Stomach (tissue), 8 donors: ENCODE measurements at regions not wholly inside any gene's neighbourhood (a gene's known extent, or its start where the extent isn't known, plus 50 kb on each side); places are given as distances from the start of the nearest gene placed in this dataset.

ENCODE experiments used
- DNase-seq, 2 donors: peaks; one replicate each; pipeline versions ENCODE4 v3.0.0 to v3.0.0-alpha.2; 2013 to 2019
- H3K27ac ChIP-seq, 5 donors: fragments of 200-600 bp in 4 of 5; sonication (generic) in 4 of 5; one replicate each; pipeline ENCODE4 v1.5.1; 2013 to 2019; ENCODE audit warnings: mild to moderate bottlenecking in 1 of 5, moderate library complexity in 1 of 5
- H3K27me3 ChIP-seq, 3 donors: fragments of 200-600 bp; sonication (generic); one replicate each; pipeline ENCODE4 v1.5.1; 2017 to 2019; ENCODE audit warnings: mixed run types in 1 of 3
- H3K36me3 ChIP-seq, 4 donors: fragments of 200-600 bp; sonication (generic); 1 replicate in 3 of 4; 2 replicates in 1 of 4; pipeline ENCODE4 v1.5.1; 2016 to 2019
- H3K4me1 ChIP-seq, 4 donors: fragments of 200-600 bp; sonication (generic); one replicate each; pipeline ENCODE4 v1.5.1; 2016 to 2019
- H3K4me3 ChIP-seq, 4 donors: fragments of 200-600 bp; sonication (generic) in 3 of 4; one replicate each; pipeline ENCODE4 v1.5.1; 2016 to 2019; ENCODE audit warnings: mild to moderate bottlenecking in 1 of 4
- H3K9me3 ChIP-seq, 4 donors: fragments of 200-600 bp; sonication (generic); one replicate each; pipeline ENCODE4 v1.5.1; 2016 to 2019
- EP300 ChIP-seq: sonication (generic); formaldehyde crosslinking; IDR thresholded peaks from one replicate; pipeline ENCODE4 v1.6.1; 2017; ENCODE audit warnings: antibody characterized with exemption
- POLR2A ChIP-seq, 4 donors: fragments of 450-650 bp; IDR thresholded peaks; one replicate each; pipeline ENCODE4 v1.6.1; 2016; ENCODE audit warnings: antibody characterized with exemption in 4 of 4, control low read depth in 2 of 4, mild to moderate bottlenecking in 1 of 4, moderate library complexity in 1 of 4
- POLR2AphosphoS5 ChIP-seq, 3 donors: sonication (generic); formaldehyde crosslinking; IDR thresholded peaks; one replicate each; pipeline ENCODE4 v1.6.1; 2016; ENCODE audit warnings: antibody characterized with exemption in 3 of 3
- WGBS, 5 donors: extraction: QIAGEN DNeasy Blood & Tissue Kit in 3 of 5; methylation state at CpG; one replicate each; pipeline versions ENCODE4 v1.1.5 to v1.1.7; 2013 to 2018; 5-methylcytosine and 5-hydroxymethylcytosine counted together
- intact Hi-C: fragments of 100-400 bp; cut with DNase I; formaldehyde crosslinking; loops from one replicate; pipeline ENCODE4 v1.15.1; 2023; ENCODE audit warnings: low total_unique reads
- TF ChIP-seq, protein P1 (sequence below), 7 experiments: fragments of 450-650 bp in 4 of 7; fragments of 200-600 bp in 3 of 7; sonication (generic) in 3 of 7; IDR thresholded peaks; one replicate each; pipeline ENCODE4 v1.5.1; 2016 to 2019; ENCODE audit warnings: antibody characterized with exemption in 7 of 7, control low read depth in 2 of 7, mild to moderate bottlenecking in 1 of 7
- donor health status: healthy with polysubstance abuse.
- donor health status: Bipolar disorder and iron deficiency.
- donor health status: healthy.

DNA sequence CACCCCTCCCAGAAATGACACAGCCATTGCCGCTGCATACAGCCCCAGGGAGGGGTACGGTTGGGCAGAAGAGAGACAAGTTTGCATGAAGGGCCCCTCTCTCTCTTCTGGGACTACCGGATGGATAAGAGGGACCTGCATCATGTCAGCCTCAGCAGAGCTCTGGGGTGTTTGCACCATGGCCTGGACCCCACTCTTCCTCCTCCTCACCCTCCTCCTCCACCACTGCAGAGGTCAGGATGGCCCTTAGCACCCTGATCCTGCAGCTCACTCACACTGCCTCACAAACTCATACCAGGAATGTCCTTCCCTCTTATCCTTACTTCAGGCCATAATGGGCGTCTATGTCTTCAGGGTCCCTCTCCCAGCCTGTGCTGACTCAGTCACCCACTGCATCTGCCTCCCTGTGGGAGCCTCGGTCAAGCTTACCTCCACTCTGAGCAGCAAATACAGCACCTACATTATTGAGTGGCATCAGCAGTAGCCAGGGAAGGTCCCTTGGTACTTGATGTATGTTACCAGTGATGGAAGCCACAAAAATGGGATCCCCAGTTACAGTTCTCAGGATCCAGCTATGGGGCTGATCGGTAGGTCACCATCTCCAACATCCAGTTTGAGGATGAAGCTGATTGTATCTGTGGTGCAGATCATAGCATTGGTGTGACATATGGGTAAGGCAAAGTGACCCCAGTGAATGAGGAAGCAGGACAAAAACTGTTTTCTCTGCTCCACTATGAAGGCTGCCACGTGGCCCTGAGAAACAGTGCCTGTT lies 62.2 kb upstream of the VPREB1 start:
- H3K27me3 ChIP-seq, result peaks cover 0 to 81% (median 8%) of the 10 kb centered on the region in 3 donors
- WGBS, 5 donors, result 75 to 81% (median 80%) methylated on average over 7 of the region's 7 CpGs
- H3K36me3 ChIP-seq, result no peaks in the 10 kb centered on the region
- no peak overlapping the region for H3K4me3 ChIP-seq
- H3K9me3 ChIP-seq, result no peaks in the 10 kb centered on the region
- no peak for TF ChIP-seq EP300
- TF ChIP-seq POLR2A (IDR thresholded peaks at IDR 0.05), result no peak
- intact Hi-C loops, result no loop called here
- H3K27ac ChIP-seq, result peak overlapping the region in 1 of 5 donors; percentile 3
- no peaks in the 10 kb centered on the region for H3K4me1 ChIP-seq
- DNase-seq, result no peak

DNA sequence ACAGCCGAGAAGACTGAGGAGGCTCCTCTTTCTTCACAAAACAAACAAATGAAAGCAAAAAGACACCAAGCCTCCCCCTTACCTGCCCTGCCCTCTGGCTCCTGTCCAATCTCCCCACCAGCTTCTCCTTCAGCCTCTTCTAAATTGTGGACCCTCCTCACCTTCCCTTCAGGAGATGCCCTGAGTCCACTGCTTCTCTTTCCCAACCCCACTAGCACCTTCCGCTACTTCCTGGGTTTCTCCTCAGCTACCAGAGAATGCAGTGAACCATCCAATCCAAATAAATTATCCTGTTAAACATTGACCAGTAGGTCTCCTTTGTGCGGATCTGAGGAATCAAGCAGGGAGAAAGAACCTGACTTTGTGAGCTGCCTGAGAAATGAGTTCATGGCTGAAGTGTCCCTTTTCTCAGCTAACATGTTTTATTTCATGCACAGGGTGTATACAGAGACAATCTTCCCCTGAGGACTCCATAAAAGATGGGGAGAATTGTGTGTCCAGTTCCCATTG lies 63.2 kb upstream of the VPREB1 start:
- peaks cover 0 to 83% (median 8%) of the 10 kb centered on the region in 3 donors for H3K27me3 ChIP-seq
- intact Hi-C loops, result no loop called here
- 28 to 51% (median 41%) methylated on average over 3 of the region's 3 CpGs for WGBS, 5 donors
- DNase-seq, result peak in 1 of 2 donors; percentile 41
- H3K4me1 ChIP-seq, result no peaks in the 10 kb centered on the region
- TF ChIP-seq, protein P1, sequence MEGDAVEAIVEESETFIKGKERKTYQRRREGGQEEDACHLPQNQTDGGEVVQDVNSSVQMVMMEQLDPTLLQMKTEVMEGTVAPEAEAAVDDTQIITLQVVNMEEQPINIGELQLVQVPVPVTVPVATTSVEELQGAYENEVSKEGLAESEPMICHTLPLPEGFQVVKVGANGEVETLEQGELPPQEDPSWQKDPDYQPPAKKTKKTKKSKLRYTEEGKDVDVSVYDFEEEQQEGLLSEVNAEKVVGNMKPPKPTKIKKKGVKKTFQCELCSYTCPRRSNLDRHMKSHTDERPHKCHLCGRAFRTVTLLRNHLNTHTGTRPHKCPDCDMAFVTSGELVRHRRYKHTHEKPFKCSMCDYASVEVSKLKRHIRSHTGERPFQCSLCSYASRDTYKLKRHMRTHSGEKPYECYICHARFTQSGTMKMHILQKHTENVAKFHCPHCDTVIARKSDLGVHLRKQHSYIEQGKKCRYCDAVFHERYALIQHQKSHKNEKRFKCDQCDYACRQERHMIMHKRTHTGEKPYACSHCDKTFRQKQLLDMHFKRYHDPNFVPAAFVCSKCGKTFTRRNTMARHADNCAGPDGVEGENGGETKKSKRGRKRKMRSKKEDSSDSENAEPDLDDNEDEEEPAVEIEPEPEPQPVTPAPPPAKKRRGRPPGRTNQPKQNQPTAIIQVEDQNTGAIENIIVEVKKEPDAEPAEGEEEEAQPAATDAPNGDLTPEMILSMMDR (IDR thresholded peaks at IDR 0.05), result no peak
- no peak for TF ChIP-seq POLR2AphosphoS5 (IDR thresholded peaks at IDR 0.05)
- TF ChIP-seq POLR2A (IDR thresholded peaks at IDR 0.05), result no peak
- TF ChIP-seq EP300, result no peak
- no peak overlapping the region for H3K27ac ChIP-seq
- no peaks in the 10 kb centered on the region for H3K9me3 ChIP-seq
- no peaks in the 10 kb centered on the region for H3K36me3 ChIP-seq
- no peak overlapping the region for H3K4me3 ChIP-seq

DNA sequence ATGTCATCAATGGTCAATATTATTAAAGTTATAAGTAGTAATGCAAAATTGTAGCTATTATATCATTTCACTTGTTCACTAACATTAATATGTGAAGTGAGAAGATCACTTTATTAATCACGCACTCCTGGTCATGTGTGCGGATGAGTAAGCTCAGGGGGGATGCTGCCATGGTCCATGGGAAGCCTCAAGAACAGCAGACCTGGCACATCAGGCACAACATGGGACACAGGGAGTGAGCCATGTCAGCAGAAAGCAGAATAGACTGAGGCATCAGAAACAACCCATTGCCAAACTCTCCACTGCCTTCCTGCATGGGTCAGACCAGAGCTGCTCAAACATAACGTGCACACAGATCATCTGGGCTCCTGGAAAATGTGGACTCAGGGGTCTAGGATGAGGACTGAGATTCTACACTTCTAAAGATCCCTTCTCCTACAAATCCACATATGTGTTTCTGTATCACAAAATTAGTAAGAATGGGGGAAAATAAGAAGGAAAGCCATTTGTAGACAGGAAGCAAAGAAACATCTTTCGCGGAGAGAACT lies 63.8 kb upstream of the VPREB1 start:
- TF ChIP-seq, protein P1 (IDR thresholded peaks at IDR 0.05), result no peak
- TF ChIP-seq POLR2AphosphoS5 (IDR thresholded peaks at IDR 0.05), result no peak
- TF ChIP-seq EP300, result no peak
- TF ChIP-seq POLR2A (IDR thresholded peaks at IDR 0.05), result no peak
- Histone ChIP-seq H3K27ac (no peak overlapping the region), H3K4me3 (no peak overlapping the region), H3K27me3 (peaks cover 0 to 77% (median 8%) of the 10 kb centered on the region in 3 donors), H3K4me1 (no peaks in the 10 kb centered on the region), H3K36me3 (no peaks in the 10 kb centered on the region), H3K9me3 (no peaks in the 10 kb centered on the region)
- 70 to 80% (median 73%) methylated on average over 5 of the region's 5 CpGs for WGBS, 5 donors
- intact Hi-C loops, result no loop called here
- DNase-seq, result no peak

DNA sequence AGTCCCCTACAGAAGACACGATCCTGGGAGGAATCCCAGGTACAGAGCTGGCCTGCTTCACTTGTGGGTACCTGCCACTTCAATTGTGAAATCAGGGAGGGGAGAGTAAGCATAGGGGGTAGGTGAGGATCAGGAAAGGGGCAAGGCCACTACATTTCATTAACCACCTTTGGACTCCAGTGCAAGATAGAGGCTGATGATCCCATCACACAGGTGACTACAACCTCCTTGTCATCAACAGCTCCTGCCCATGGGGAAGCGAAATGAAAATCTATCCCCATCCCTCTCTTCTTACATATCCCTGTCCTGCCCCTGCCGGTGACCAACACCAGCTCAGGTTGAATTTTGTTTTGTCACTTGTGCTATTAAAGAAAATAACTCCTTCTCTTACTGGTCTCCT lies 64.7 kb upstream of the VPREB1 start:
- H3K27ac ChIP-seq, result no peak overlapping the region
- H3K9me3 ChIP-seq, result no peaks in the 10 kb centered on the region
- peaks cover 0 to 68% (median 8%) of the 10 kb centered on the region in 3 donors for H3K27me3 ChIP-seq
- DNase-seq, result no peak
- no peak overlapping the region for H3K4me3 ChIP-seq
- TF ChIP-seq, protein P1 (IDR thresholded peaks at IDR 0.05), result no peak
- TF ChIP-seq POLR2A (IDR thresholded peaks at IDR 0.05) (no peak), EP300 (no peak), POLR2AphosphoS5 (IDR thresholded peaks at IDR 0.05) (no peak)
- WGBS, 5 donors, result 64 to 84% (median 73%) methylated on average over 3 of the region's 3 CpGs
- H3K36me3 ChIP-seq, result no peaks in the 10 kb centered on the region
- H3K4me1 ChIP-seq, result no peaks in the 10 kb centered on the region
- intact Hi-C loops, result no loop called here
